HG02798 (cell line): ENCODE measurements at regions not wholly inside any gene's neighbourhood (a gene's known extent, or its start where the extent isn't known, plus 50 kb on each side); places are given as distances from the start of the nearest gene placed in this dataset.
A peak's percentile ranks its signal among the peaks of the same experiment; 100 is the strongest.
"Not testable (repeated sequence)": the region's sequence is repeated elsewhere in the genome, so short reads cannot be mapped to it uniquely, and the experiment has no call there.

ENCODE experiments used
- ATAC-seq: cut with Tn5 transposase; IDR thresholded peaks from one replicate; pipeline ENCODE4 v1.9.1; 2021; ENCODE audit warnings: mild to moderate bottlenecking; ENCODE audit not compliant: unreplicated experiment, poor library complexity

DNA sequence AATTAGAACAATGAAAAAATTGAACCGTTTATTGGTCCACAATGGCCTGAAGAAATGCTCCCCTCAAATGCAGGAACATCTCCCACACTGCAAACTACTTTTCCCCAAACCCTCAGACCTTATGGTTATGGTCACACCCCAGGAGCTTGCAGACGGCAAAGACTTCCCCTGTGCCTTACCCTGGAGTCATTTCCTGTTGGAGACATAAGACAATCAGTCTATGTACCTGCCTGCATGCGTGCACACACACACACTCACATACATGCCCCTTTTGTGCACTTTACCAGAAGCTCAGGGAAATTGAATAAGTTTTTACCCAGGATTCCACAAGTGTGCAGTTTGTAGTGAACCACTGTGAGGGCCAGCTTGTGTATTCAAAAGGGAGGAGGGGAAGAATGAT, 281.9 kb upstream of the CELF4 start:
- no peak for ATAC-seq

DNA sequence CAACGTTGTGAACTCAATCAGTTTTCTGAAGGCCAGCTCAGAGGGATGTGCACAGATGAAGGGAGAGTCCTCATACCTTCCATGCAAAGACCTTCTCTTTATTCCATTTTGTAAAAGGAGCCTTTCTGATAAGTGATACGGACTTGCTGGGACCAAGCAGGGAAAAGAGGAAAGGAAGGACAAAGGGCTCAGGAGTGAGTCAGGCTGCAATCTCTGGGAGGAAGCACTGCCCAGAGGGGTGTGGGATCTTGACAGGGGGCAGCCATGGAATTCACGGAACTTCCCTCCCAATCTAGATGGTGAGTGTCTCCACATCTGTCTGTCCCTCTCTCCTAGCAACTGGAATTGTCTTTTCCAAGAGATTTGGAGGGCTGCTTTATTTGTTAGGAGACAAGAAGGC, 281.4 kb upstream of the CELF4 start:
- no peak for ATAC-seq

DNA sequence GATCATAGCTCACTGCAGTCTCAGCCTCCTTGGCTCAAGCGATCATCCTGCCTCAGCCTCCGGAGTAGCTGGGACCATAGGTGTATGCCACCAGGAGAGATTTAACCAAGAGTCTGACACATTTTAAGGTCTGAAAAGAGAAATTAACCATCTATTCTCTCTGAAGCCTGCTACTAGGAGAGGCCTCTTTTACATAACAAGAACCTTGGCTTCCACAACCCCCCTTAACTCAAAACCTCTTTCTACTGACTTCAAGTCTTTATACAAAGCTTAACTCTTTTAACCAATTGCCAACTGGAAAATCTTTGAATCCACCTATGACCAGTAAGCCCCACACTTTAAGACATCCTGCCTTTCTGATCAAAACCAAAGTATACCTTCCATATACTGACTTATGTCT, 279.9 kb upstream of the CELF4 start:
- ATAC-seq, result no peak

DNA sequence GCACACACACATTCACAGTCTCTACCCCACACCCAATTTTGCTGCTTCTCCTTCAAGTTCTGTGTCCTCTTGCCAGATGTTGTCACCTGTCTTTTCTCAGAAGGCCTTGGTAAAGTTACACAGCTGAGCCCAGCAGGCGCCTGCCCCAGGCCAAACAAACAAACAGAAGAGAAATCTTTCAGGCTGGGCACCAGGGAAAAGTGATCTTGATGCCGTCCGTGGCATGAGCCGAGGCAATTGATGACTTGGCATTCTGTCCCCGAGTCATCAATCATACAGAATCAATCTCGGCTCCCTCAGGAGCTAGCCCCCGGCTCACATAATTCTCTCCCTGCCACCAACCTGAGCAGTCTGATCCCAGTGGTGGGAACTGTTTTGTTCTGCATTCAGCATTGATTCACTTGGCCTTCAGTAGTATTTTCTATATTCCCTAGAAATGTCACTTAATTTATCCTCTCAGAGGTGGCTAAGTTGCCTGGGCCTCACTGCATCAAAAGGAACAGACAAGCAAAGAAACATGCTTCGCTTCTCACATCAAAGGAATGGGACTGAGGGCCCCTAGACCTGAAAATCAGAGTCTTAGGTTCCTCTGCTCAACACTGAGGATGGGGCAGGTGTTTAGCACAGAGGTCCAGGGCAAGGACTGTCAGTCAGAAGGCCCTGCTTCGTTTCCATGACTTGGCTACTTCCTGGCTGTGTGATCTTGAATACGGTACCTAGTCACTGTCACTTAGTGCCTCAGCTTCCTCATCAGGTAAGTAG, 278.8 kb upstream of the CELF4 start:
- ATAC-seq, result no peak

DNA sequence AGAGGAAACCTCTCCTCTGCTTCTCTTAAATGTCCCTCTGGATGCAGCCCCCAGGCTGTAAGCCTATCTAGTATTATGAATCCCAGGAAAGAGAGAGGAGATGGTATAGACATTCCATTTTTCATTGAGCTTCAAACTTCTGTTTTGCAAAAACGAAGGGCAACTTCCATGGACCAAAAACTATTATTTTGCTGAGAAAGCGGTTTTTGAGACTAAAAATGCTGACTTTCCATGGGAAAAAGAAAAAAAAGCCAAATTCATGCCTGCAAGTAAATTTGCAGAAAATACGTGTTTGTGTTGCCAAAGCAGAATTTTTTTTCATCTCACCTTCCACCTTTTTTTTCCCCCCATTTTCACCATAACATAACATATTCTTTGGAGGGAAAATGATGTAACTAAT, 272.5 kb upstream of the CELF4 start:
- ATAC-seq, result no peak

DNA sequence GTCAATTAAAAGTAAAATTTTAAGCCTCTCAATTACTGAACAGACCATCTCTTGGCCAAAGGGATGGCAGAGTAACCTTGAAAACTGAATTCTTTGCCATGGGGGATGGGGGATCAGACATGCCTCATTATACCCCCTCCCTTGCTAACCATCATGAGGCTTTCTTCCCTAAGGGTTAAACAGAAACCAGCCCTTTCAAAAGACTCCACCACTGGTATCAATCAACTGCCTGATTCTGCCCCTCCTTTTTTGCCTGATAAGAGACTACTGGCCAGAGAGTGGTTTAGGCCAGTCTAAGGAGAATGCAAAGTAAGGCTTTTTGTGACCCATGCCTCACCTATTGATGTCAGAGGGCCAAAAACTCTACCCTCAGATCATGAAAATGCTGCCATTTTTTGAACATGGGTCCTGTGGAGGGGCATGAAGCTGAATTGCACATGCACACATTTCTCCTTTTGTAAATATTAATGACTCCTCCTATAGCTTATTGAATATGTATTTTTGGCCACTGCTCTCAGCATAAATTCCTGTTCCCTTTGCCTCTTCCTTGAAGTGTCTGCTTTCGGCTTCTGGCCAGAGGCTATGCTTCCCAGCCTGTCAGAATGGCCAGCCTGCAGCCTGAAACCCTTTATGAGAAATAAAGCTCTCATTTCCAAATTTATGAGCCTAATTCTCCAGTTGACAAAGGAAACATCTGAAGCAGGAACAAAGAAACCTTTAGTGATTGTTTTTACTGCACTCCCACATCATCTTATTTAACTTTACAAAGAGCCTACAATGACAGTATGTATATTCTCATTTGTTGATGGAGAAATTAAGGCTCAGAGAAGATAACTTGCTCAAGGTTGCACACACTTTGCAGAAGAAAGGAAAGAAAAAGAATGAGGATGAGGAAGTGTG, 270.7 kb upstream of the CELF4 start:
- ATAC-seq, result no peak

DNA sequence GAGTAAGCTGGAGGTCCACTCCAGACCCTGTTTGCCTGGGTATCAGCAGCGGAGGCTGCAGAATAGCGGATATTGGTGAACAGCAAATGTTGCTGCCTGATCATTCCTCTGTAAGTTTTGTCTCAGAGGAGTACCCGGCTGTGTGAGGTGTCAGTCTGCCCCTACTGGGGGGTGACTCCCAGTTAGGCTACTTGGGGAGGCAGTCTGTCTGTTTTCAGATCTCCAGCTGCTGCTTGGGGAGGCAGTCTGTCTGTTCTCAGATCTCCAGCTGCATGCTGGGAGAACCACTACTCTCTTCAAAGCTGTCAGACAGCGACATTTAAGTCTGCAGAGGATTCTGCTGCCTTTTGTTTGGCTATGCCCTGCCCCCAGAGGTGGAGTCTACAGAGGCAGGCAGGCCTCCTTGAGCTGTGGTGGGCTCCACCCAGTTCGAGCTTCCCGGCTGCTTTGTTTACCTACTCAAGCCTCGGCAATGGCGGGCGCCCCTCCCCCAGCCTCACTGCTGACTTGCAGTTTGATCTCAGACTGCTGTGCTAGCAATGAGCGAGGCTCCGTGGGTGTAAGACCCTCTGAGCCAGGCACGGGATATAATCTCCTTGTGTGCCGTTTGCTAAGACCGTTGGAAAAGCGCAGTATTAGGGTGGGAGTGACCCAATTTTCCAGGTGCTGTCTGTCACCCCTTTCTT, 266.6 kb upstream of the CELF4 start:
- ATAC-seq, result not testable (repeated sequence)

DNA sequence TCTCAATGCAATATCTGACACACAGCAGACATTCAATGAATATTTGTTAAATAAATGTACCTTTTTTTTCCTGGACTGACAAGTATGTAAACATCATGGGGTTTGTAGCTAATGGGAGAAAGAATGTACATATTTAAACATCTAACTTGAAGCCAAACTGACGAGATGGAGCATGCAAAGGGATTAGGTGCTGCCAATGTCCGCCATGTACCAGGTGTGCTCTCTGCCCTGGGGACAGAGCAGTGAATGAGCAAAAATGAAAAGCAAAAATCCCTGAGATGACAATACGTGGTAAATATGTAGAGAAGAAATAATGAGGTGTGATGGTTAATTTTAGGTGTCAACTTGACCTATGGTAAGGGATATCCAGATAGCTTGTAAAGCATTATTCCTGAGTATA, 247.4 kb upstream of the CELF4 start:
- ATAC-seq, result no peak

DNA sequence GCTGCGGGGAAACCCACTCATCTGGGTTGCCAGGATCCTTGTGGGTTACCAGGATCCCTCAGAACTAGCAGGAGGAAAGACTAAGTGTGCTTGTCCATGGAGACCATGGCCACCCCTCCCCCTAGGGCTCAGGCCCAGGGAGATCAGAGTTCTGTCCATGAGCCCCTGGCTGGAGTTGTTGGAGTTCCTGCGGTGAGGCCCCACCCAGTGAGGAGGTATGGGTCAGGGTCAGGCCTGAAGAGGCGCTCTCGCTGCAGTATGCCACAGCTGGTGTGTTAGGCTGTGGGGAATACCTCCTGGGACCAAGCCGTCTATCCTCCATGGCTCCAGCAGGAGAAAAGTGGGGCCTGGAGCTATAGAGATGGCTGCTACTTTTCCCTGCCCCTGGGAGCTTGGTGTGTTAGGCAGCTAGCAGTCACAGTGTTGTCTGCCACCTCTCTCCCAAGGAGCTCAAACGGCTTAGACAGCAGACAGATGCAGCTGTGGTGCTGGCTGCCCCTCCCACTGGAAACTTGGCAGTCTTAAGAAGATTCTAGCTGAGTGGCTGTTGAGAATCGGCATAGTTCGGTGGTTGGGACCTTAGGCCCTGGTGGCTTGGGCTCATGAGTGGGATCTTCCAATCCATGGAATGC, 240.3 kb upstream of the CELF4 start:
- ATAC-seq, result no peak

DNA sequence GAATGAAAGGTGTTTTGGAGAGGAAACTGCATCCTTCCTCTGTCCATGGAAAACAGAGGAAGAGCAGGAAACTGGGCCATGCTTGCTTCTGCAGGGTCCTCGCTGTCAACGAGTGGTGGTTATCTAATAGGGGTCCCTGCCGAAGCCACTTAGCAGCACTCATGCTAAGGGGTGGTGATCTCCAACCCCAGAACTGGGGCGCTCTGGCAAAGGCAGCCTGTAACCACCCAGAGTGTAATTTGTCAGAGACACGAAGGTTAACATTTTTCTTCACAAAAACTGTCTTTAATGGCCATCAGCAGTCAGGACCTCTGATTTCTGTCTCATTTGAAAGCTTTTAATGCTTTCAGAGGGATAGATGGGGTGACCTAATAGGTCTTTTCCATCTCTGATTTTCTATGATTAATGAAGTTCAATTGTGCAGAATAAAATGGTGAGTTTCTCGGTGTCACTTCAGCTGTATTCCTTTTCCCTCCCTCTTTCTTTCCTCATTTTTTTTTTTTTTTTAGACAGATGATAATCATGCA, 231.3 kb upstream of the CELF4 start:
- ATAC-seq, result no peak

DNA sequence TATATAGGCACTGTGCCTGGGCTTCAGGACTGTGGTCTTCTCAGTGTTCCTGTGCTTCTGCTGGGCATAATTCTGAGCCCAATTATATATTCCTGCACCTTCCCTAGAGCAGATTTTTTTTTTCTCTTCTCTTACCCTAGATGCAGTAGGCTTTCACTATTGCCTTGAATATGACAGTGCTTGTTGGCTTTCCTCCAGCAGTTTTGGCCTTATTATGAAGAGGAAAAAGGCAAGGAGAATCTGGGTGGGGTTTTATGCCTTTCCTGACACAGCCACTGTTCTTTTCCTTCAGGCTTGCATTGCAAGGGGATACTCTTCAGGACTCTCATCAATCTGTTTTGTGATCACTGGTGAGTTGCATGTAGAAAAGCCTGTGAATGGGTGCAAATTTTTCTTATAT, 221.9 kb upstream of the CELF4 start:
- no peak for ATAC-seq

DNA sequence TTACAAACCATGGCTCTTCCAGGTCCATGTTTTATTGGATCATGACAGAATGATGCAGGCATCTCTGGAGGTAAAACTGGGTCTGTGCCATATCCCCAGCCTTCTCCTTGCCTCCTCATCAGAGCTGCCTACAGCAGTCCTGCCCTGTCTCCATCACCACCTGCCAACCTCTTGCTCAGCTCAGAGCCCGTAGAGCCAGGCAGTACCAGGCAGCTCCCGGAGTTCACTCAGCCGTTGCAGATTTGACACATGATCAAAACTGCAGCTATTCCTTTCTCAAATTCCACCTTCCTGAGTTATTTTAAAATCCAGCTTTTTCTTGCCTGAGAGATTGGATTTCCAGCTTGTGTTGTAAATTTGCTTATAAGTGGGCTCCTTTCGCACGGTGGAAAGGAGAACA, 218.2 kb upstream of the CELF4 start:
- no peak for ATAC-seq

DNA sequence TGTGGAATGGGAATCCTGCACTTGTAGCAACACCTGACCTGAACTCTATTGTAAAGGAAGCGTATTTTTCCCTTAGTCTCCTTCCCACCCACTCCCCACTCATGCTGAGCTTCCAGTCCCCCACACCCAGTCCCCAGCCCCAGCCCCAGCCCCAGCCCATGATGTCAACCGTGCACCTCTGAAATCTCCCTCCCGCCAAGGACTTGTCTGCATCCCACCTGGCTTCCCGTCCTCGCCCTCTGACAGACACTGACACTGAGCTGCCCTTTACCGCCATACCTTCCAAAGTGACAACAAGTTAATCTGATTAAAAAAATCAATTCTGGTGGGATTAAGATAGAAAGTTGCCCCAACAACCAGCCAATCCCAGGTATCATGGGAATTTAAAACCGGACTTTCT, 213.6 kb upstream of the CELF4 start:
- no peak for ATAC-seq

DNA sequence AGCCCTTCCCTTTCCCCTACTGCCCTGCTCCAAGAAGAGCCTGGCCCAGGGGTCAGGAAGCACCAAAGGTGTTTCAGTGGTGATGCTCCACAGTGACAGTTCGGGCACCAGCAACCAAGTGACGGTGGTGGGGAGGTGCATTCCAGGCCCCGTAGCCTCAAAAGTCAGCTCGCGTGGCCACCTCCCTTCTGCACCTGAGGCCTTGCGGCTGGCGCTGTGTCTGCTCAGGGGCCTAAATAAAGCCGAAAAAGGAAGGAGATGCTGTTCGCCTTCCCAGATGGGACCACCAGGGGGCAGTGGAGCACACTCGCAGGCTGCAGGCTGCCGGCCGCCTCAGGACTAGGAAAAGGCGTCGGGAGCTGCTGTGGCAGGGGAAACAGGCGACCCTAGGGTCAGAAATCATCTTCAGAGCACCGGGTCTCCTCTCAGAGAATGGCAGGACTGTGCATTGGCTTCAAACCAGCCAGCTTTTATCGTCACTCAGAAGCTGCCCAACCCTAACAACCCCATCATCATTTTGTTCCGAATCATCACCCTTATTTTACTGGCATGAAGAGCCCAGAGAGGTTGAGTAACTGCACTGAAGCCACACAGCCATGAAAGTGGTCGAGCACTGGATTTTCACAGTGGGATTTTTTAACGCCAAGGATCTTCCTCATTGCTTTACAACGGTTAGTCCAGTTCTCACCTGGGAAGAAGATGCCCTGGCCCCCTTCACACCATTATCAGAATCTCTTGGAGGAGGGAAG, 213.0 kb upstream of the CELF4 start:
- ATAC-seq, result peak; percentile 83

DNA sequence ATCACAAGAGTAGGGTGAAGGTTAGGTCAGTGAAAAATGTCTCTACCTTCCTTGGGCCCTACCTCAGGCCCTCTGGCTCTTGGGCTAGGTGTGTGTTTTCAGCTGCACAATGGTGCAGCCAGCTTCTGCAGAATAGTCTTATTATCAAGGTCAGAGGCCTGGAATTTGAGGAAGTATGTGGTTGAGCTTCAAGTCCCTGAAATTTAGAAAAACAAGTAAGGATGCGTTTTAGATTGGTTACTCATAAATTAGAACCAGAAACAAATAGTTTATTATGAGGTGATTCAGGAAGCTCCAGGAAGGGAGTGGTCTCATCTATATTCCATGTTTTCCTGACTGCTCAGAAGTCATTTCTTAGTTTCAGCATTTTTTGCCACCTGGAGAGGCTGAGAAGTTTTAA, 204.2 kb upstream of the CELF4 start:
- no peak for ATAC-seq

DNA sequence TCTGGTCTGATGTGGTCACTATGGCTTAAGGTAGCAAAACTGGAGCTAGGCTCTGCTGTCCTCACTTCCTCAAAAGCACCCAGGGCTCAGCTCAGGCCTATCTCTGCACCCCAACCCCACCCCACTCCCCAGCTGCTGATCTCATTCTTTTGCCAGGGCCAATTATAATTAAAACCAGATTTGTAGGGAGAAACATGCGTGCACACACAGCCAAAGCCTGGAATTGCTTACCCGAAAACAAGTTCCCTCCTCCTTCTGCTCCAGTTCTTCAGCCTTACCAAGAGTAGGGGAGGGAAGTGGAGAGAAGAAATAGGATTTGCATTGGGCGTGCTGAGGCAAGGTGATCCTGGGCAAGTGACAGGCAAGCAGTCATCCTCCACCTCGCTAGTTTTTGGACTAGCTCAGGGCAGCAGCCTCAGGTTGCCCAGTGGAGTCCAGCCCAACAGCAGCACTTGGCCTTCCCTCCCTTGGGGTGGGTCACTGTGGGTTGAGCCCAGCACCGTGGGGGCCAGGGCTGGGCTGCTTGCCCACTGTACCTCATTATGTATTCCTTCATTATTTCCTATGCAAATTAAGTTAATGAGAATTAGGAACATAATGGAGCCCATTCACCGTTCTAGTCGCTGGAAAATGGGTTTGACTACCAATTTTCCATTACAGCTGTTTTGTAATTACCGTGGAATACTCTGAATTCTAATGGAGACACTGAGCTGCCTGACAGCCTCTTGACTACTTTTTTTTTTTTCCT, 199.1 kb upstream of the CELF4 start:
- ATAC-seq, result no peak

DNA sequence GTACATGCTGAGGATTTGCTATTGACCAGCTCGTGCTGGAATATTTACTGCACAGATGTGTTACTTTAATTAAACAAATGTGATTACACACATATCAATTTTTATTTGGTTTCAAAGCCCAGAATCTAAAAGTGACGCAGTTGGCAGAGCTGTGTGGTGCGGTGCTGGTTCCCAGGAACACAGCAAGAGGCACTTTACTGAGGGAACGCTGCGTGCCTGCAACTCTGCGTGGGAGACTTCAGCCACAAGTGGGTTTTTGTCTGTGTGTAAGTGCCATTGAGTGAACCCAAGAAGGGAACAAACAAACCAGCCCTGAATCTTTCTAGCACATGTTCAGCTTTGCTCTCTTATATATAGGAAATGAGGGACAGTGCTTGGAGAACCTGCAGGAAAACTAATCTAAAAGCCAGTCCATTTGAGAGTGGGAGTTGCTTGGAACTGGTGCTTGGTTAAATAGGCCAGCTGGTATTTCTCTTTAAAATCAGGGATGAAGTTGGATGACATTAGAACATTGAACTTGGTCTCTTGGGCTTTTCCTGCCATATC, 196.6 kb upstream of the CELF4 start:
- ATAC-seq, result no peak

DNA sequence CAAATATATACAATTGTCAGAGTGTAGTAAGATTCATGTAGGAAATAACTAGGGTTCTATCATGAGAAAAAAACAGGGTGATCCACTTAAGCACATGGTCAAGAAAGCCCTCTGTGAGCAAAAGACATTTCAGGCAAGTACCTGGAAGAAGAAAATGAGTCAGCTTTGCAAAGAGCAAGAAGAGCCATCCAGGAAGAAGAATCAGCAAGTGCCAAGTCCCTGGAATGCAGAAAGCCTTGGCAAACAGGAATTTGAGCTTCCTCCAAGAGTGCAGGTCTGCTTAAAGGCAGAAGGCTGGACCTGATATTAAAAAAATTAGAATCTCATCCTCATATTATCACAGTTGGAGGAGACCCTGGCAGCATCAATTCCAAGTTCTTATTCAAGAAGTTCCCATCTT, 188.5 kb upstream of the CELF4 start:
- ATAC-seq, result no peak

DNA sequence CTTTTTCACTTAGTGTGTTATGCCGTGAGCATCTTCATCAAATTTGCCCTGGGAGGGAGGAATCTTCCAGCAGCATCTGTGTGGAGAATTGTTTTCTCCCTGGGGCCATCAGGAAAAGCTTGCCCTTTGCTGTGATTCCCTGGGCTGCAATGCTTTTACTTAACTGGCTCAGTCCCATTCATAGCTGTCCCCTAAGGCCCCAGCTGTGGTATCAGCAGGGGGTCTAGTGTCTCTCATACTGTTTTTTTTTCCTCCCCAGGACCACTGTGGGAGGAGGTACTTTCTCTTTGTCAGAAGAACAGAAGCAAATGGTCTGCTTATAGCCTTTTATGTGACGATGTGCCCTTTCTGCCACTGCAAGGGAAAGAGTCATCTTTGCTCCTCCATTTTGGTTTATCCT, 176.8 kb upstream of the CELF4 start:
- ATAC-seq, result no peak
